Activated CD4-positive, CD25-positive, alpha-beta regulatory T cell treated with anti-CD3 and anti-CD28 coated beads, Interleukin-2, amount 50 U/mL, for 72 hours (primary cell): ENCODE measurements at regions not wholly inside any gene's neighbourhood (a gene's known extent, or its start where the extent isn't known, plus 50 kb on each side); places are given as distances from the start of the nearest gene placed in this dataset.

Experiments used
- DNase-seq: peaks from one replicate; pipeline ENCODE4 v3.0.0; 2021

GRCh38 chr11:104652996-104653395 lies 245.3 kb downstream of the CASP12 start:
- DNase-seq = no peak

DNA sequence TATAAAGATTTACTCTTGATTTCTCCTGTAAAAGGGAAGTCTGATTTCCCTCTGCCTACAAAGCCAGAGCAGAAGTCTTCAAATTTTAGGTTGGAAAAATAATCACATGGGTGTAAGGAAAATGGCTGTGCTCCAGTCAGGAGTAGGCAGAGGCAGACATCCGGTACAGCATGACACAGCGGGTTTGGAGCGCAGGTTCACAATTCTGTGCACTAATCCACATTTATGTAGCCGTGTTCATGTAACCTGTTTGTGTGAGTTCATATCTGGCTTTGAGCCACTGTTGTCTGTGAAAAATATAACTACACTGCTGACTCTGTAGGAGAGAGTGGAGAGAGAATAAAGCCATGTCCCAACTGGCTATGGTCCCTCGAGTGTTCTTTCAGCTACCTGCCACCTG lies 248.0 kb downstream of the CASP12 start:
- no peak for DNase-seq

DNA sequence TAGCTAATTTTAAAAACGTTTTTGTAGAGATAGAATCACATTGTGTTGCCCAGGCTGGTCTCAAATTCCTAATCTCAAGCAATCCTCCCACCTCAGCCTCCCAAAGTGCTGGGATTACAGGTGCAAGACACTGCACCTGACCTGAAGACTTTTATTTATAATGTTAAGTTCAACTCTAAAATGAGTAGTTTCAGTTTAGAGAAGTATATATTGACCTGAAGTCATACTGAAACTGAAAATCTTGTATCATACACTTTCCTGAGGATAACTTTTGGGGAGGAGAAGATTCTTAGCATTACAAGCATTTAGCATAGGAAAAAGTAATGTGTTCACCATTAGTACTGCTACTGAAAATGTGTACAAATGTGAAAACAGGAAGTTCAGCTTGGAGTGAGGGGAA lies 249.3 kb downstream of the CASP12 start:
- DNase-seq = no peak

- DNase-seq = no peak
Observed at GRCh38 chr11:104645261-104646222, 252.7 kb downstream of the CASP12 start.

GRCh38 chr11:104637662-104638170 lies 260.5 kb downstream of the CASP12 start:
- DNase-seq = no peak

GRCh38 chr11:104633226-104633625 lies 265.0 kb downstream of the CASP12 start:
- no peak for DNase-seq

- no peak for DNase-seq
Observed at GRCh38 chr11:104630352-104630751, 267.9 kb downstream of the CASP12 start.

DNA sequence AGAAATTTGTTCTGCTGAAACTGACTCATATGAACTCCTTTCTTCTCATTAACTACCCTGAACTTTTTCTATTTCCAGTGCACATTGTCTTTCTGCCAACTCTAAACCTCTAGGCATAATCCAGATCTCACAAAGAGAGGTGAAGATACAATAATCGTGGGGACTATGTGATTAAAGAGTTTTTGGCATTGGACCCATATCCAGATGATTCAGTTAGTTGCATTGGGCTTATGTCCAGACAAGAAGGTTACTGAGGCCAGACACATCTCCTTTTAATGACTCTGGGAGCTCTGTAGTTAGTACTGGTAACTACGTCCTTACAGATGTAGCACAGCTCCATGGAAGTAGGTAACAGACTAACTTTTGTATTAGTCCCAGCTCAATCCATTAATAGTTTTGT lies 273.0 kb downstream of the CASP12 start:
- no peak for DNase-seq

DNA sequence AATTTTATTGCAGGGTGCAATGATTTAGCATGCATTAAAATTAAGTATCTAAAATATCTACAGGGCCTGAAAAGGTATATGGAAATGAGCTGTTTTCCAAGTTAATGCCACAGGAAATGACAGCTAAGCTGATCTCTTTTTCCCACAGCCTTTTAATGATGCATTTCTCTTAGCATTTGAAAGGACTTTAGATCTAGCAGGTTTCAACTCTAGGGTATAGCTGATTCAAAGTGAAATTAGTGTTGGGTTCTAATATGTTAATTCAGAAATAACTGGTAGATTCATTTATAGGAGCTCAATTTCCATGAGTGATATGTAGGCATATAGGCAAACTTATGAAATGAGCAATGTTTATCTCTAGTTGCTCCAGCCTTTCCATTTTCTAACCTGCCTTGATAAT lies 274.2 kb downstream of the CASP12 start:
- no peak for DNase-seq

- no peak for DNase-seq
Observed at GRCh38 chr11:104623518-104623917, 274.7 kb downstream of the CASP12 start.

GRCh38 chr11:104620991-104621390 lies 277.3 kb downstream of the CASP12 start:
- DNase-seq = no peak

GRCh38 chr11:104619751-104620150 lies 278.5 kb downstream of the CASP12 start:
- no peak for DNase-seq

- DNase-seq = no peak
Observed at GRCh38 chr11:104618954-104619353, 279.3 kb downstream of the CASP12 start.

GRCh38 chr11:104614961-104615360 lies 283.3 kb downstream of the CASP12 start:
- DNase-seq = no peak

DNA sequence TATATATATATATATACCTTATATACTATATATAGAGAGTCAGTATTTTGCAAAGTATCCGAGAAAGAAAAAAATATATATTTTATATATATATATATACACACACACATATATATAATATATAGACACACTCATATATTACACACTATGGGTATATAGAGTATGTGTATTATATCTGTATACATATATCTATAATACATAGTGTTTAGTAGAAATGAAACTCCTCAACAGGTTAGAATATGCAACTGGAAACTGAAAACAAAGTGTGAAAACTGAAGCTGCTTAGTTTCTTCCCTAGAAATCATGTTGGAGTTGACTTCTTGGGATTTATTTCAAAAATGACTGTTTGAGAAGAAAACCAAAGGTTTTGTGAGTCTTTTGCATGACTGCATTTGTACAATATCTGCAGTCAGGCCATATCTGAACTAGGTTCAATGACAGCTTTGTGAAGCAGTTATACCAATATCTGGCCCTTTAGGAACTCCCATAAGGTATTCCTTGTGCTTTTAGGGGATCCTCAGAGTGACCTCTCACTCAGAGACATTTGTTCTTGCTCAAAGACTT lies 284.1 kb downstream of the CASP12 start:
- no peak for DNase-seq

- DNase-seq = no peak
Observed at GRCh38 chr11:104610635-104611034, 287.6 kb downstream of the CASP12 start.

GRCh38 chr11:104609311-104610085 lies 288.8 kb downstream of the CASP12 start:
- DNase-seq = no peak

GRCh38 chr11:104602643-104603042 lies 295.6 kb downstream of the CASP12 start:
- no peak for DNase-seq

GRCh38 chr11:104594228-104594958 lies 303.9 kb downstream of the CASP12 start:
- no peak for DNase-seq

DNA sequence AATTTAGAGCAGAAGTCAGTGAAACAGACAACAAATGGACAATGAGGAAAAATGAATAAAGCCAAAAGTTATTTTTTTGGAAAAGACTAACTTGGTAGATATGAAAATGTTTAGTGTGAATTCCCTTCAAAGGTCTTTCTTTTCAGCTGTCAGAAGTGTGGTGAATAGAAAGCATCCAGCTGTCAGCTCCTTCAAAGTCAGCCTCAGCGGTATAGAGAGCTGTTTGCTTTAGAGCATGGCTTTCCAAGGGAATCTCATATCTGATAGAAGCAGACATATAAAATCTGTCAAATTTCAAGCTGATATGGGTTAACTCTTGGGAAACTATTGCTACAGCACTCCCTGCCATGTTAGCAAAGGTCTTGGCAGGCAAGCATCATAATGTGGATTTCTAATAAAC lies 309.3 kb downstream of the CASP12 start:
- no peak for DNase-seq

DNA sequence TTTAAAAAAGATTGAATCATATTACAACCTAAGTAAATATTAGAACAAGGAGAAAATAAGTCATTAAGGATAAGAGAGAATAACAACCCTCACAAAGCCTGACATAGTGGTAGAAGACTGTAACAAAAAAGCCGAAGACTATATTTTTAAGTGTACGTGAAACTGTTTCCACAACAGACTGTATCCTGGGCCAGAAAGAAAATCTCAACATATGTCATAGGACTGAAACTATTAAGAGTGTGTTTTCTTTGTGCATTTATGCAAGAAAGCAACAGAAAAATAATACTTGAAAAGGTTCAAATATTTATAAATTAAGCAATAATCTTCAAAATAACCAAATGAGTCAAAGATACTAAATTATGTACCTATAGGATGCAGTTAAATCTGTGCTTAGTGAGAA lies 309.8 kb downstream of the CASP12 start:
- DNase-seq = no peak

DNA sequence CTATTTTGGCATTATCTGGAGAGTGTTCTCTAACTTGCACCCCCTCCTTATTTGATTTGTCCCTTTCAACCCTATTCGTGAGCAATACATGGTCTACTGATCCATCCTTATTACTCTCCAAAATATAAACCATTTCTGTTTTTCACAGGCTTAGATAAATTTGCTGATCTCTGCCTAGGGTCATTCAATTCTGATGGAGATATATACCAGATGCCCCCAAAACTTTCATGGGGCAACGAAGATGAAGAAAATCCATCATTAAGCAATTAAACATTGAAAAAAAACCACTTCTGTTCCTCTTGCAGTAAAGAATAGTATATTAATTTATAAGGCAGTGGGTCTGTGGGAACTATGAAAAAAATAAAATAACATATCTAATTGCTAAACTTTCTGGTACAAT lies 313.4 kb downstream of the CASP12 start:
- no peak for DNase-seq

- no peak for DNase-seq
Observed at GRCh38 chr11:104583857-104584256, 314.4 kb downstream of the CASP12 start.
